Mesothelial cell of epicardium (in vitro differentiated cells): ENCODE measurements at regions not wholly inside any gene's neighbourhood (a gene's known extent, or its start where the extent isn't known, plus 50 kb on each side); places are given as distances from the start of the nearest gene placed in this dataset.

ENCODE experiments used
- DNase-seq, 2 experiments: peaks; one replicate each; pipeline ENCODE4 v3.0.0; 2021; ENCODE audit warnings: low spot score in 2 of 2; ENCODE audit not compliant: unreplicated experiment in 2 of 2
- H3K27ac Mint-ChIP-seq: 2 replicates; pipeline ENCODE4 v1.8.0; 2021; ENCODE audit warnings: mixed read lengths
- H3K27me3 Mint-ChIP-seq: 2 replicates; pipeline ENCODE4 v1.8.0; 2021; ENCODE audit warnings: low read depth, mixed read lengths
- H3K36me3 Mint-ChIP-seq: 2 replicates; pipeline ENCODE4 v1.8.0; 2021; ENCODE audit warnings: mixed read lengths
- H3K4me1 Mint-ChIP-seq: 2 replicates; pipeline ENCODE4 v1.8.0; 2021; ENCODE audit warnings: mixed read lengths
- H3K4me3 Mint-ChIP-seq: 2 replicates; pipeline ENCODE4 v1.8.0; 2021; ENCODE audit warnings: mild to moderate bottlenecking, moderate library complexity, mixed read lengths
- H3K9me3 Mint-ChIP-seq: 2 replicates; pipeline ENCODE4 v1.8.0; 2021; ENCODE audit warnings: mixed read lengths
- TF ChIP-seq, protein P1 (sequence below): fragments of 200-600 bp; sonication (generic); IDR thresholded peaks from one replicate; pipeline ENCODE4 v1.5.0; 2021; ENCODE audit warnings: antibody characterized with exemption; ENCODE audit not compliant: unreplicated experiment

DNA sequence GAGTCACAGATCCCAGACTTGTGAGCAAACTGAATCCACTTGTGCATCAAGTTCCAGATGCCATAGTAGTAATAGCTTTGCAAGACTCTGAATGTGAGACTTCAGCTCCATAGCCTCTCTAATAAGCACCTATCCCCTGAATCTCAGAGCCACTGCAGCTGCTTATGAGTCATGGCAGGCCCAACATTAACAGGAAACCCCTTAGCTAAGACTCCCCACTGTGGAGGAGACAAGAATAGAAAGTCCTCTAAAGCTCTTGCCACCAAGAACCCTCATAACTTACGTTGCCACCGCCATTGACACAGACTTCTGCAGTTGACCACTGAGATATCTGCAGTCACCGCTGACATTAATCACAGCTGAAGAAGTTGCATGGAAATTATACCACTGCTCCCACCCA, 62.9 kb upstream of the PDE3A start:
- no peak overlapping the region for H3K27ac Mint-ChIP-seq
- H3K27me3 Mint-ChIP-seq = no peaks in the 10 kb centered on the region
- TF ChIP-seq, protein P1, sequence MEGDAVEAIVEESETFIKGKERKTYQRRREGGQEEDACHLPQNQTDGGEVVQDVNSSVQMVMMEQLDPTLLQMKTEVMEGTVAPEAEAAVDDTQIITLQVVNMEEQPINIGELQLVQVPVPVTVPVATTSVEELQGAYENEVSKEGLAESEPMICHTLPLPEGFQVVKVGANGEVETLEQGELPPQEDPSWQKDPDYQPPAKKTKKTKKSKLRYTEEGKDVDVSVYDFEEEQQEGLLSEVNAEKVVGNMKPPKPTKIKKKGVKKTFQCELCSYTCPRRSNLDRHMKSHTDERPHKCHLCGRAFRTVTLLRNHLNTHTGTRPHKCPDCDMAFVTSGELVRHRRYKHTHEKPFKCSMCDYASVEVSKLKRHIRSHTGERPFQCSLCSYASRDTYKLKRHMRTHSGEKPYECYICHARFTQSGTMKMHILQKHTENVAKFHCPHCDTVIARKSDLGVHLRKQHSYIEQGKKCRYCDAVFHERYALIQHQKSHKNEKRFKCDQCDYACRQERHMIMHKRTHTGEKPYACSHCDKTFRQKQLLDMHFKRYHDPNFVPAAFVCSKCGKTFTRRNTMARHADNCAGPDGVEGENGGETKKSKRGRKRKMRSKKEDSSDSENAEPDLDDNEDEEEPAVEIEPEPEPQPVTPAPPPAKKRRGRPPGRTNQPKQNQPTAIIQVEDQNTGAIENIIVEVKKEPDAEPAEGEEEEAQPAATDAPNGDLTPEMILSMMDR = no peak
- DNase-seq = no peak
- H3K4me1 Mint-ChIP-seq = no peaks in the 10 kb centered on the region
- H3K36me3 Mint-ChIP-seq = peaks cover 7% of the 10 kb centered on the region
- H3K9me3 Mint-ChIP-seq = peaks cover 41% of the 10 kb centered on the region
- H3K4me3 Mint-ChIP-seq = no peak overlapping the region

- H3K27ac Mint-ChIP-seq = no peak overlapping the region
- DNase-seq = no peak
- H3K4me3 Mint-ChIP-seq = no peak overlapping the region
- H3K27me3 Mint-ChIP-seq = no peaks in the 10 kb centered on the region
- H3K9me3 Mint-ChIP-seq = peaks cover 35% of the 10 kb centered on the region
- TF ChIP-seq, protein P1 = no peak
- H3K36me3 Mint-ChIP-seq = peaks cover 7% of the 10 kb centered on the region
- H3K4me1 Mint-ChIP-seq = no peaks in the 10 kb centered on the region
These were observed 58.7 kb upstream of the PDE3A start for GRCh38 chr12:20309504-20310148.

DNA sequence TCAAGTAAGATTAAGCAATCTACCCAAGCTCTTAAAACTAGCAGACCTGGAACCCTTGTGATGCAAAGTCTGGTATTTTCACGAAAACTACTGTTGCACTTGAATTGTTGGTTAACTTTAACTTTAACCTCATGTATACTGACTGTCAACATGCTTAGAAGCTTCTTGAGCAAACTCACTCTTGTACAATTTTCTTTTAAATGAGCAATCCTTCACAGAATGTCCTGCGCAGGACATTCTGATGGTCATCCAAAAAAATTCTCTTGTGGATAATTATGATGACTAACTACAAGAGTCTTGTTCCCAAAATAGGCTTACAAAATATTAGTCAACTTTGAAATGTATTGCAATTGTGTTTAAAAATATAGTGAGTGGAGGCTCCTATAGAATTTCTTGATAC, 54.0 kb upstream of the PDE3A start:
- TF ChIP-seq, protein P1 = no peak
- no peak overlapping the region for H3K27ac Mint-ChIP-seq

GRCh38 chr12:20317554-20317953, 50.8 kb upstream of the PDE3A start:
- no peak overlapping the region for H3K27ac Mint-ChIP-seq
- no peak for DNase-seq
- H3K4me3 Mint-ChIP-seq = no peak overlapping the region
- TF ChIP-seq, protein P1 = no peak
- H3K27me3 Mint-ChIP-seq = no peaks in the 10 kb centered on the region
- no peaks in the 10 kb centered on the region for H3K36me3 Mint-ChIP-seq
- H3K9me3 Mint-ChIP-seq = no peaks in the 10 kb centered on the region
- peaks cover 3% of the 10 kb centered on the region for H3K4me1 Mint-ChIP-seq

More for the DNA sequence above, 54.0 kb upstream of the PDE3A start:
- Mint-ChIP-seq H3K4me3 (no peak overlapping the region), H3K36me3 (no peaks in the 10 kb centered on the region), H3K9me3 (no peaks in the 10 kb centered on the region), H3K27me3 (no peaks in the 10 kb centered on the region), H3K4me1 (peaks cover 3% of the 10 kb centered on the region)
- no peak for DNase-seq
